Right kidney (tissue), 1 donor: ENCODE measurements at regions not wholly inside any gene's neighbourhood (a gene's known extent, or its start where the extent isn't known, plus 50 kb on each side); places are given as distances from the start of the nearest gene placed in this dataset.
A peak's percentile ranks its signal among the peaks of the same experiment; 100 is the strongest.
"Not testable (repeated sequence)": the region's sequence is repeated elsewhere in the genome, so short reads cannot be mapped to it uniquely, and the experiment has no call there.

Experiments
- DNase-seq: peaks from one replicate; pipeline ENCODE4 v3.0.0-alpha.2; 2016

DNA sequence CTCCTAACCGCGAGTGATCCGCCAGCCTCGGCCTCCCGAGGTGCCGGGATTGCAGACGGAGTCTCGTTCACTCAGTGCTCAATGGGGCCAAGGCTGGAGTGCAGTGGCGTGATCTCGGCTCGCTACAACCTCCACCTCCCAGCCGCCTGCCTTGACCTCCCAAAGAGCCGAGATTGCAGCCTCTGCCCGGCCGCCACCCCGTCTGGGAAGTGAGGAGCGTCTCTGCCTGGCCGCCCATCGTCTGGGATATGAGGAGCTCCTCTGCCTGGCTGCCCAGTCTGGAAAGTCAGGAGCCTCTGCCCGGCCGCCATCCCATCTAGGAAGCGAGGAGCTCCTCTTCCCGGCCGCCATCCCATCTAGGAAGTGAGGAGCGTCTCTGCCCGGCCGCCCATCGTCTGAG, 58.8 kb upstream of the ANKRD30BL start:
- DNase-seq: not testable (repeated sequence)

- DNase-seq: not testable (repeated sequence)
Observed at GRCh38 chr2:132221886-132222285, 60.1 kb upstream of the ANKRD30BL start.

DNA sequence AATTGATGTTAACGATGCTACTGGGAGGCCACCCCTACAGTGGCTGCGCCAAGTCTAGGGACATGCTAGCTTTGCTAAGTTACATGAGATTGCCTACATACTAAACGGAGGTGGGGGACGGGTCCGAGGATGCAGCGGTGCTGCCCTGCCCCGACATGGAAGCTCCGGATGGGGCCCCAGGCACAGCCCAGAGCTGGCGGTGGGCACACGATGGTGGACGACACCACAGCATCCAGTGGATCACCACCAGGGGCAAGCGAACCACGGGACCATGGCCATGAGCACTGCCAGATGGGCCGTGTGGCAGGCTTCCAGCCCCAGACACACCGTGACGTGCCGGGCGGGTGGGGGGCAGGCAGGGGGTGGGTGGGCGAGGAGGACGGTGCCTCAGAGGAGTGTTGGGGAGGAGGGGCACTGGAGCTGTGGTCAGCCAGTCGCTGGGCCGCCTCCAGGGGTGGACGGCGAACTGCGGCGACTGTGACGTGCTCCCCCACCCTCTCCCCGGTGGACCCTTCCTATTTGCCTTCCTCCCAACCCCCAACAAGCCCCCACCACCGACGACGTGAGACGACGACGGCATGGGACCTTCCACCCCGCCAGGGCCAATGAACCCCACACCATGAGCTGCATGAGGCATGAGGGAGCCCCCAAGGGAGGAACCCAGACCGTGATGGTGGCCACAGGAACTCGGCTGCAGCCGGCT, 90.6 kb upstream of the ANKRD30BL start:
- DNase-seq: no peak

- DNase-seq: no peak
Observed at GRCh38 chr2:132252894-132253264, 91.1 kb upstream of the ANKRD30BL start.

DNA sequence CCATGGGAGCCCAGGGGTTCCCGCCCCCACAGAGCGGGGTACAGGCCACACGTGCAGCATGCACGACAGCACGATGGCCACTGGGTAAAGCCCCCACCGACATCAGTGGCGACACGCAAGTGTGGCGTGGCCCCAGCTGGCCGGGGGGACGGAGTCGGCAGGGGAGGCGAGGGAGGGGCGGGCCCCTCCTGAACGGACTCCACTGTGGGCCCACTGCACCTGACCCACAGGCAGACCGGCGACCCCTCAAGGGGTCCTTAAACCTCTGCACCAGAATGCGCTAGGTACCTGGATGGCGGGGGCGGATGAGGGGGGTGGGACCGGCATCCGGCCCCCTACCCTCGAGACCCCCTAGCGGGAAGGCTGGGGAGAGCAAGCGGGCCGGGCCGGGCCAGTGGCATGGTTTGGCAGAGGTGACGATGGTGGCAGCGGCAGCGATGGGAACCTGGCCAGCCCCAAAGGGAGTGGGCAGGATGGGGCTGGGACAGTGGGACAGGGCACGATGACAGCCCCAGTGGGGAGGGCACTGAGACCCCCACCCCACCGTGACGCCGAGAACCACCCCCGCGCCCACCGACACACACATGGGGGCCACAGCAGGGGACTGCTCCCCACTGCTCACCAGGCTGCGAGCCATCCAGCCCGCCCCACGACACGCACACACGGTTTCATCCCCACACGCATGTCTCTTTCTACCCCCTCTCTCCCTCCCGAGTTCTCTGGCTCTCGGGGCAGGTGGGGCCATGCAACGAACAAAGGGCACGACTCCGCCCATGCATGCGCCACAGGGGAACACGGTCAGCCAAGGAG, 91.9 kb upstream of the ANKRD30BL start:
- no peak for DNase-seq

DNA sequence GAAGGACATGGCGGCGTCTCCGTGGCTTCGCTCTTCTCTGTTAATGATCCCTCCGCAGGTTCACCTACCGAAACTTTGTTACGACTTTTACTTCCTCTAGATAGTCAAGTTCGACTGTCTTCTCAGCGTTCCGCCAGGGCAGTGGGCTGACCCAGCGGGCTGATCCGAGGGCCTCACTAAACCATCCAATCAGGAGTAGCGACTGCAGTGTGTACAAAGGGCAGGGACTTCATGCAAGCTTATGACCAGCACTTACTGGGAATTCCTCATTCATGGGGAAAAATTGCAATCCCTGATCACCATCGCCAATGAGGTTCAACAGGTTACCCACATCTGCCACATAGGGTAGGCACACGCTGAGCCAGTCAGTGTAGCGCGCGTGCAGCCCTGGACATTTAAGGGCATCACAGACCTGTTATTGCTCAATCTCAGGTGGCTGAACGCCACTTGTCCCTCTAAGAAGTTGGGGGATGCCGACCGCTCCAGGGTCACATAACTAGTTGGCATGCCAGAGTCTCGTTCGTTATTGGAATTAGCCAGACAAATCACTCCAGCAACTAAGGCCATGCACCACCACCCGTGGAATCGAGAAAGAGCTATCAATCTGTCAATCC, 92.7 kb upstream of the ANKRD30BL start:
- not testable (repeated sequence) for DNase-seq

DNA sequence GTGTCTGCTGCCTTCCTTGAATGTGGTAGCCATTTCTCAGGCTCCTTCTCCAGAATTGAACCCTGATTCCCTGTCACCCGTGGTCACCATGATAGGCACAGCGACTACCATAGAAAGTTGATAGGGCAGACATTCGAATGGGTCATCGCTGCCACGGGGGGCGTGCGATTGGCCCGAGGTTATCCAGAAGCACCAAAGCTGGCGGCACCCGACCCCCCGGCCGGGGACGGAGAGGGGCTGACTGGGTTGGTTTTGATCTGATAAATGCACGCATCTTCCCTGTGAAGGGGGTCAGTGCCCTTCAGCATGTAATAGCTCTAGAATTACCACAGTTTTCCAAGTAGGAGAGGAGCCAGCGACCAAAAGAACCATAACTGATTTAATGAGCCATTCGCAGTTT, 94.0 kb upstream of the ANKRD30BL start:
- no peak for DNase-seq

DNA sequence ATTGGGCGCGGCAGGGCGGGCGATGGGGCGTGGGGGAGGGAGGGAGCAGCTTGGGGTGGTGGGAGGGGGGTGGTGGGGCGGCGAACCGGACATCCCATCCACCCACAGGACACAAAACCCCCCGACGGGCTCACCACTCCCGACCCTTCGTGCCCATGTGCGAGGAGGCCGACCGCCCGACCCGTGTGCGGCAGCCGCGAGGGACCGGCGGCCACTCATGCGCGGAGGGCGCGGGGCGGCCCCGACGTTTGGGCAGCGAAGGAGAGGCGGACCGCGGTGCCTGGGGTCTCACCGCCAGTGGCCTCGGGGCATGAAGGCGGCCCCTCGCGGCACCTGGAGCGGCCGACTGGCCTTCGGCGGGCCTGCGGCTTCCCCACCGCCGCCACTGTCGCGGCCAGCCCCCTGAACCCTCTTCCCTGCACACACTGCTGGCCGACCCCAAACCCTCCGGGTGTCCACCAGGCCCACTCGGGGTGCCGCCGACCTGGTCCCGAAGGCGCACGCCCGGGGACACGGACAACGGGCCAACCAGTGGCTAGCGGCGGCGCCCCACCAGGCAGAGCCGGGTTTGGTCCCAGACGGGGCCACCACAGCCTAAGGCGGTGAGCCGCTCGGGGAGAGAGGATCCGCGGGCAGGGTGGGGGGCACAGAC, 94.6 kb upstream of the ANKRD30BL start:
- DNase-seq: no peak

DNA sequence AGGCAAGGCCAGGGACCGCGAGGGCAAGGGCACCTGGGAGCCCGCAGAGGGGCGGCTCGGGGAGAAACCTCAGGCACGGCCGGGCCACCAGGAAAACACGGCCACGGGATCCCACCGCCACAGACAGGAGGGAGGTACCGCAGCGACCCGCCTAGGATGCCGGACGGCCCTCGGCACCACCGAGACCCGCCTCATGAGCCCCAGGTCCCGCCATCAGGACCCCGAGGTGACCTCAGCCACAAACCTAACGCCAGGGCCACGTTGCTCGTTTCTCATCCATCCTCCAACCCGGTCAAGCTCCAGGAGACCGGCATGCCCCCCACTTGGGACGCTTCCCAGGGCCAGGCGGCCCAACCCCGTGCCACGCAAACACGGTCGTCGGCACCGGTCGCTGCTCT, 95.2 kb upstream of the ANKRD30BL start:
- not testable (repeated sequence) for DNase-seq

GRCh38 chr2:132257301-132258171, 95.8 kb upstream of the ANKRD30BL start:
- peak; percentile 77 for DNase-seq

DNA sequence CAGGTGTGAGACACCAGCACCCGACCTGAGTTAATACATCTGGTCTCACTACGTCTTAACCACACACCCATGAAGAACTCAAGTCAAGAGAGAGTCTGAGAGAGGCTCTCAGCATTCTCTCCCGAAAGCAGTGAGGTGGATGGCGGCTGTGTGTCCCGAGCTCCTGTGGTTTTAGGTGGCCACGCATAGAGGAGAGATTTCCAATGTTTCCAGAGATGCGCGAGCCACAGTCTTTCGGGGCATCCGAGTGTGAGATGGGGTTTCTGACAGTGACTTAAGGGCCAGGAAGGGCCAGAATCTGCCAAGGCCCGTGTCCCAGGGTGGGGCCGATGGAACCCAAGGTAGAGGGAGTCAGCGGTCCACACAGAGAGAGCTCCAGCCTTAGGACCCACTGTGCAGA, 97.5 kb upstream of the ANKRD30BL start:
- not testable (repeated sequence) for DNase-seq

- not testable (repeated sequence) for DNase-seq
Observed at GRCh38 chr2:132265595-132265994, 103.8 kb upstream of the ANKRD30BL start.

GRCh38 chr2:132267105-132267497, 105.3 kb upstream of the ANKRD30BL start:
- no peak for DNase-seq

GRCh38 chr2:132267498-132268283, 105.9 kb upstream of the ANKRD30BL start:
- DNase-seq: peak; percentile 80

DNA sequence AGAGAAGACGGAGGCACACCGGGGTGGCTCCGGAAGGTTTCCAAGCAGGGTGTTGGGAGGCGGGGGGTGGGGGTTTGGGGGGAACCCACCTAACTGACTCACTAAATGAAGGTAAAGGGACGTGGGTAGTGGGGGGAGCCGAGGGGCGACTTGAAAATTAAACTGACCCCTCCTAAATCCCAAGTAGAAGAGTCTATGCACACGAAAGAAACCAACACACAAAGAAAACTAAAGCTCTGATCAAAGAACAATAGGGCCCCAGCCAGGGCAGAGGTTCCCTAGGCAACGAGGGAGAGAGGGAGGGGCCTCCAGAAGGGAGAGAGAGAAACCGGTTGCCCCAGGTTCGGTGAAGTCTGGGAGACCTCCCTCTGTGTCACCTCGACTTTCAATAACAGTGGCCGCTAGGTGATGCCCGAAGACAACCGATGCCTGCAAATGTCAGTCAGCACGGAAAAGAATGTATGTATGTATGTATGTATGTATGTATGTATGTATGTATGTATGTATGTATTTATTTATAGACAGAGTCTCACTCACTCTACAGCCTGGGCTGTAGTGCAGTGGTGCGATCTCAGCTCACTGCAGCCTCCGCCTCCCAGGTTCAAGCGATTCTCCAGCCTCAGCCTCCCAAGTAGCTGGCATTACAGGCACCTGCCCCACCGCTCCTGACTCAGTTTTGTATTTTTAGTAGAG, 106.7 kb upstream of the ANKRD30BL start:
- DNase-seq: peak; percentile 67

- DNase-seq: no peak
Observed at GRCh38 chr2:132268977-132269523, 107.3 kb upstream of the ANKRD30BL start.

GRCh38 chr2:132270255-132270654, 108.5 kb upstream of the ANKRD30BL start:
- no peak for DNase-seq

- no peak for DNase-seq
Observed at GRCh38 chr2:132270981-132271546, 109.3 kb upstream of the ANKRD30BL start.

GRCh38 chr2:132271794-132272193, 110.0 kb upstream of the ANKRD30BL start:
- not testable (repeated sequence) for DNase-seq

DNA sequence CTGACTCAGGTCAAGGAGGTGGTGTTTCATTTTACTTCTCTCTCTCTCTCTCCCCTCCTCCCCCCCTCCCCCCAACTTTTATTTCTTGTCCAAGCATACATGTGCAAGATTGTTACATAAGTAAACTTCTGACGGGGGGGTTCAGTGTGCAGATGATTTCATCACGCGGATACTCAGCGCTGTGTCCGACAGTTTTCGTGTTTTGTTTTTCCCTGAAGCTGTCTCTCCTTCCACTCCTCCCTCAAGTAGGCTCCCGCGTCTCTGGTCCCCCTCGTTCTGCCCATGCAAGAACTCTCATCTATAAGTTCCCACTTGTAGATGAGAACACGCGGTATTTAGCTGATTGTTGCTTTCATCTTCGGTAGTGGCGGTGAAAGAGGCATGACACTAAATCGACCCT, 111.0 kb upstream of the ANKRD30BL start:
- DNase-seq: no peak
